MCF 10A (cell line): ENCODE measurements at regions not wholly inside any gene's neighbourhood (a gene's known extent, or its start where the extent isn't known, plus 50 kb on each side); places are given as distances from the start of the nearest gene placed in this dataset.
"Not testable (repeated sequence)": the region's sequence is repeated elsewhere in the genome, so short reads cannot be mapped to it uniquely, and the experiment has no call there.

Source experiments
- BruUV-seq: library from RNA; stranded (reverse); fragments of 400-500 nt; replicated peaks from 2 replicates; lab custom pipeline; 2021; lab: Mats Ljungman, UMichigan
- CTCF ChIA-PET: fragments of 300-600 bp; sonication (Branson Sonifier 250); formaldehyde crosslinking; extraction: SDS; loops from one replicate; lab custom pipeline; 2021; ENCODE audit warnings: antibody characterized with exemption, inconsistent platforms; lab: Yijun Ruan, JAX
- POLR2A ChIA-PET: fragments of 300-600, 350-650 bp; sonication (Branson Sonifier 250); formaldehyde crosslinking; extraction: SDS; loops from one replicate; lab custom pipeline; 2020; ENCODE audit warnings: antibody characterized with exemption, inconsistent platforms; lab: Yijun Ruan, JAX
- DNase-seq: peaks from one replicate; pipeline ENCODE4 v3.0.0-alpha.2; 2018; ENCODE audit not compliant: unreplicated experiment
- H3K27ac Mint-ChIP-seq: one replicate; pipeline ENCODE4 v1.8.0; 2022; ENCODE audit warnings: mild to moderate bottlenecking, low read depth, mixed read lengths; ENCODE audit not compliant: unreplicated experiment
- H3K27me3 Mint-ChIP-seq: one replicate; pipeline ENCODE4 v1.8.0; 2022; ENCODE audit warnings: mixed read lengths; ENCODE audit not compliant: insufficient read depth, unreplicated experiment
- H3K36me3 Mint-ChIP-seq: one replicate; pipeline ENCODE4 v1.8.0; 2022; ENCODE audit warnings: mild to moderate bottlenecking, moderate library complexity, mixed read lengths; ENCODE audit not compliant: insufficient read depth, unreplicated experiment
- H3K4me1 Mint-ChIP-seq: one replicate; pipeline ENCODE4 v1.8.0; 2022; ENCODE audit warnings: mixed read lengths; ENCODE audit not compliant: insufficient read depth, unreplicated experiment
- H3K4me3 Mint-ChIP-seq: one replicate; pipeline ENCODE4 v1.8.0; 2022; ENCODE audit warnings: mild to moderate bottlenecking, moderate library complexity, mixed read lengths; ENCODE audit not compliant: unreplicated experiment
- H3K9me3 Mint-ChIP-seq: one replicate; pipeline ENCODE4 v1.8.0; 2022; ENCODE audit warnings: mixed read lengths; ENCODE audit not compliant: unreplicated experiment
- CTCF ChIP-seq: fragments of 200-600 bp; IDR thresholded peaks from one replicate; pipeline ENCODE4 v1.8.0; 2022; ENCODE audit warnings: antibody characterized with exemption, mild to moderate bottlenecking; ENCODE audit not compliant: unreplicated experiment
- intact Hi-C: fragments of 100-400 bp; cut with micrococcal nuclease; formaldehyde crosslinking; loops from 2 replicates; pipeline ENCODE4 v1.14.1; 2022

- TF ChIP-seq CTCF = no peak
- intact Hi-C loops = no loop called here
- H3K36me3 Mint-ChIP-seq = no peaks in the 10 kb centered on the region
- no TSS peak for BruUV-seq
- peaks cover 19% of the 10 kb centered on the region for H3K4me1 Mint-ChIP-seq
- ChIA-PET CTCF (interaction anchor here (0.6 to 0.9 kb wide), 3 partner anchors 62 to 592 kb away, joined by 3 read pairs; no protein-coding TSS in a partner anchor), POLR2A (interaction anchor here (0.7 kb wide), 1 partner anchor 8 kb away, joined by 3 read pairs; no protein-coding TSS in a partner anchor)
- no peak for DNase-seq
- H3K9me3 Mint-ChIP-seq = no peaks in the 10 kb centered on the region
- H3K4me3 Mint-ChIP-seq = no peak overlapping the region
- no peak overlapping the region for H3K27ac Mint-ChIP-seq
- no peaks in the 10 kb centered on the region for H3K27me3 Mint-ChIP-seq
These were observed 252.7 kb downstream of the CEMIP2 start for GRCh38 chr9:71515626-71516025.

- no peak for TF ChIP-seq CTCF
- Mint-ChIP-seq H3K27me3 (no peaks in the 10 kb centered on the region), H3K9me3 (no peaks in the 10 kb centered on the region), H3K36me3 (no peaks in the 10 kb centered on the region), H3K4me3 (no peak overlapping the region), H3K27ac (no peak overlapping the region), H3K4me1 (peaks cover 19% of the 10 kb centered on the region)
- ChIA-PET POLR2A (interaction anchor here (1.1 kb wide), 1 partner anchor 10 kb away, joined by 6 read pairs; no protein-coding TSS in a partner anchor), CTCF (interaction anchor here (0.6 to 0.9 kb wide), 3 partner anchors 10 to 592 kb away, joined by 3 to 4 read pairs (median 3); no protein-coding TSS in a partner anchor)
- intact Hi-C loops = no loop called here
- no peak for DNase-seq
- BruUV-seq = no TSS peak
These were observed 253.2 kb downstream of the CEMIP2 start for GRCh38 chr9:71515107-71515506.

- Mint-ChIP-seq H3K36me3 (no peaks in the 10 kb centered on the region), H3K27me3 (no peaks in the 10 kb centered on the region), H3K27ac (no peak overlapping the region), H3K4me3 (no peak overlapping the region), H3K9me3 (no peaks in the 10 kb centered on the region), H3K4me1 (peaks cover 19% of the 10 kb centered on the region)
- DNase-seq = peak; percentile 17
- BruUV-seq = no TSS peak
- CTCF ChIA-PET = interaction anchor here (0.6 to 1.7 kb wide), 5 partner anchors 9 to 90 kb away, joined by 3 to 4 read pairs (median 3); no protein-coding TSS in a partner anchor
- POLR2A ChIA-PET = interaction anchor here (0.6 to 1.1 kb wide), 2 partner anchors 9 to 1097 kb away, joined by 4 to 6 read pairs; no protein-coding TSS in a partner anchor
- no peak for TF ChIP-seq CTCF
- intact Hi-C loops = no loop called here
These were observed 253.9 kb downstream of the CEMIP2 start for GRCh38 chr9:71514344-71514975.

GRCh38 chr9:71509054-71509453 is 259.3 kb downstream of the CEMIP2 start:
- intact Hi-C loops = no loop called here
- H3K4me1 Mint-ChIP-seq = peaks cover 20% of the 10 kb centered on the region

GRCh38 chr9:71508141-71508540 is 260.2 kb downstream of the CEMIP2 start:
- H3K27me3 Mint-ChIP-seq, BruUV-seq, H3K4me3 Mint-ChIP-seq, H3K9me3 Mint-ChIP-seq, DNase-seq, H3K36me3 Mint-ChIP-seq, intact Hi-C loops: not testable (repeated sequence)
- Mint-ChIP-seq H3K4me1 (peaks cover 20% of the 10 kb centered on the region), H3K27ac (peak overlapping the region; percentile 74)
- ChIA-PET CTCF (interaction anchor here (0.5 to 2.9 kb wide), 5 partner anchors 17 to 301 kb away, joined by 3 to 11 read pairs (median 4); partner anchors contain the start of gene CEMIP2), POLR2A (interaction anchor here (1.4 kb wide), 1 partner anchor 13 kb away, joined by 5 read pairs; no protein-coding TSS in a partner anchor)

More at GRCh38 chr9:71509054-71509453, 259.3 kb downstream of the CEMIP2 start:
- H3K36me3 Mint-ChIP-seq = no peaks in the 10 kb centered on the region
- ChIA-PET CTCF (no interaction called here), POLR2A (no interaction called here)
- H3K9me3 Mint-ChIP-seq = no peaks in the 10 kb centered on the region
- no TSS peak for BruUV-seq
- H3K27ac Mint-ChIP-seq = no peak overlapping the region
- DNase-seq = peak; percentile 27
- H3K27me3 Mint-ChIP-seq = no peaks in the 10 kb centered on the region
- H3K4me3 Mint-ChIP-seq = no peak overlapping the region
- TF ChIP-seq CTCF = no peak
